Heart left ventricle (tissue), 13 donors: ENCODE measurements at regions not wholly inside any gene's neighbourhood (a gene's known extent, or its start where the extent isn't known, plus 50 kb on each side); places are given as distances from the start of the nearest gene placed in this dataset.

Source experiments
- CTCF ChIP-seq, 12 donors: fragments of 200-600 bp; sonication (generic) in 4 of 12; IDR thresholded peaks; one replicate each; pipeline versions ENCODE4 v1.5.0 to v1.8.0; 2018 to 2022; ENCODE audit warnings: antibody characterized with exemption in 12 of 12, mild to moderate bottlenecking in 5 of 12
- POLR2A ChIP-seq, 2 donors: fragments of 450-650 bp; IDR thresholded peaks; one replicate each; pipeline ENCODE4 v1.6.1; 2017; ENCODE audit warnings: antibody characterized with exemption in 2 of 2, mild to moderate bottlenecking in 2 of 2, moderate library complexity in 2 of 2
- donor health status: ischemic (EF 13 %, LVEDD 7.1; RV severe dilation, severe dysfunction).
- donor health status: DM: no; HTN: yes; CAD: no.
- donor health status: DM: no; HTN: no; CAD: no.
- donor health status: ischemic (EF 25% LVEDD 6.9; RV normal size, moderate dysfunction).
- donor health status: ischemic (EF 25% LVEDD 5.7; RV mildly dilated, moderate dysfunction).
- donor health status: ischemic (EF 35%, LVEDD 5.7; RV mildly dilated, moderate dysfunction).
- donor health status: nonischemic (EF 11% LVEDD 7.7; RV severe dilation, severe dysfunction).
- donor health status: DM: yes; HTN: yes; CAD: no.
- donor health status: PGD.
- donor health status: ischemic (EF 29% LVEDD 5.4; RV normal size, mild dysfunction).
- donor health status: nonischemic (EF 23%, LVEDD 6.1; RV moderate dilation, normal function).

DNA sequence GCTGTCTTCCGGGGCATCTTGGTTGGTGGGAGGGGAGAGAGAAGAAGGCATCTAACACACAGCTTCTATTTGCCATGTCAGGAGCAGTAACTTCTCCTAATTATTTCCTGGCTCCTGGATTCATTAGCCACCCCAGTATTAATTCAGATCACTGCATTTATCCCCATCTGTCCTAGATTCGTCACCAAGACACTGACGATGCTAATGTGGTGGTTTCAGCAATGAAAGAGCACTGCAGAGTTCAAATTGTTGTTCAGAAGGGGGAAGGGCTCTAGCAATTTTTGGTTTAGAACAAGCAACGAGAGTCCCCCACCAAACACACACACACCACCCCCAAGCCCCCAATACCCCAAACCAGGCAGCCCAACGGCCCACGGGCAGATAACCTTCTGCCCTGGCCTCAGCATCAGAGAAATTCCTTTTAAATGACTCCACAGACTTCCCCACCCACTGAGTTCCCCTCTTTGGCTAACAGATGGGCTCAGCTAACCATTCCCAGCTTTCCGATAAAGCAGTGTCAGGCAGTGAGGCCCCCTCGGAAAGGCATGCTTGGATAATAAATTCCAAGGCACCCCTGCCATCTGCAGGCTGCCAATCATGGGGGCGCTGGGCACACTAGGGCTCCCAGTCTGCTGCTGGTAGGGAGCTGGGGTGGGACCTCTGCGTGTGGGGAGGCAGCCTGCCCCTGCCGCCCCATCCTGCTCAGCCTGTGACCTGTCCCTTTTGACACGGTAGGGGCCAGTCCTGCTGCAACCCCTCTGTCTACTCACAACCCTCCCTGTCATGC is 453.5 kb downstream of the MIAT start:
- TF ChIP-seq POLR2A (IDR thresholded peaks at IDR 0.05) (no peak), CTCF (IDR thresholded peaks at IDR 0.05) (no peak)
